ENCODE measurements at regions not wholly inside any gene's neighbourhood (a gene's known extent, or its start where the extent isn't known, plus 50 kb on each side); places are given as distances from the start of the nearest gene placed in this dataset.
A peak's percentile ranks its signal among the peaks of the same experiment; 100 is the strongest.

DNA sequence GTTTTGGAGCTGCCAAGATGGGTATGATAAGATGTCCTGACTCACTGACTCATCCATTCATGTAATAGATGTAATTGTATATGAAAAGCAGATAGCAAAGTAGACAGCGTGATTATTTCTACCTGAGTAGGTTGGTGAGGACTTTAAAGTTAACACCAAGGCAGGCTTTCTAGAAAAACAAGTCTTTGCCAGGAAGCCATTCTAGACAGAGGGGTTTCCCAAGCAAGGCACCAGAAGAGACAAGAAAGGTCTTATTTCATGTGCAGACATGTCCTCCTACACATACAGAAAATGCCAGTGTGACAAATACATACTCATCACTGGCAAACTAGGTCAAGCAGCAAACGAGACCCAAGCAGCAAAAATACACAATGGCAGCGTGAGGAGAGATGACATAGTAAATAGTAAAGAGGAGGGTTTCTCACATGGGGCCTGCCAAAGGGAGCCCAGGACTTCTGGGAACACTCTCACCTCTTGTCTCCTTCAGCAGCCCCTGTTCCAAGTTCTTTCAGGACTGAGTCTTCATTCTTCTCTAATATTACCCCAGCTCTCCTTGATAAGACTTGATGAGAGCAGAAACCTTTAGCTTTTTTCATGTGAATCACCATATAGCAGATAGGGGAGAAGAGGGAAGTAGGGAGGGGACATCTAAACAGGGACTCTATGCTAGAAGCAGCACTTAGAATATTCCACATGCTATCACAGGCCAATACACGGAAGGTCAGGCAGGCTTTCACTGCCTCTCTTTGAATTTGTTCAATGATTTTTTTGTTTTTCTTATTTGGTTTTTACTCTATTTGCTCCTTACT, 114.6 kb upstream of the ATP1B1 start:
- no peak for DNase-seq
- no peak for ATAC-seq
- Histone ChIP-seq H3K27ac (no peak overlapping the region), H3K27me3 (no peaks in the 10 kb centered on the region), H3K9me3 (peaks cover 0 to 3% (median 0%) of the 10 kb centered on the region in 4 donors), H3K4me3 (no peak overlapping the region), H3K4me1 (no peaks in the 10 kb centered on the region), H3K36me3 (no peaks in the 10 kb centered on the region)
- TF ChIP-seq, protein P1, sequence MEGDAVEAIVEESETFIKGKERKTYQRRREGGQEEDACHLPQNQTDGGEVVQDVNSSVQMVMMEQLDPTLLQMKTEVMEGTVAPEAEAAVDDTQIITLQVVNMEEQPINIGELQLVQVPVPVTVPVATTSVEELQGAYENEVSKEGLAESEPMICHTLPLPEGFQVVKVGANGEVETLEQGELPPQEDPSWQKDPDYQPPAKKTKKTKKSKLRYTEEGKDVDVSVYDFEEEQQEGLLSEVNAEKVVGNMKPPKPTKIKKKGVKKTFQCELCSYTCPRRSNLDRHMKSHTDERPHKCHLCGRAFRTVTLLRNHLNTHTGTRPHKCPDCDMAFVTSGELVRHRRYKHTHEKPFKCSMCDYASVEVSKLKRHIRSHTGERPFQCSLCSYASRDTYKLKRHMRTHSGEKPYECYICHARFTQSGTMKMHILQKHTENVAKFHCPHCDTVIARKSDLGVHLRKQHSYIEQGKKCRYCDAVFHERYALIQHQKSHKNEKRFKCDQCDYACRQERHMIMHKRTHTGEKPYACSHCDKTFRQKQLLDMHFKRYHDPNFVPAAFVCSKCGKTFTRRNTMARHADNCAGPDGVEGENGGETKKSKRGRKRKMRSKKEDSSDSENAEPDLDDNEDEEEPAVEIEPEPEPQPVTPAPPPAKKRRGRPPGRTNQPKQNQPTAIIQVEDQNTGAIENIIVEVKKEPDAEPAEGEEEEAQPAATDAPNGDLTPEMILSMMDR (IDR thresholded peaks at IDR 0.05): no peak
- TF ChIP-seq POLR2A (IDR thresholded peaks at IDR 0.05): no peak
- 65% methylated on average over 3 of the region's 4 CpGs for WGBS (ENCODE audit: insufficient coverage, low coverage, low lambda C conversion rate, missing lambda C conversion rate)
- intact Hi-C loops (cut with DNase I): no loop called here

DNA sequence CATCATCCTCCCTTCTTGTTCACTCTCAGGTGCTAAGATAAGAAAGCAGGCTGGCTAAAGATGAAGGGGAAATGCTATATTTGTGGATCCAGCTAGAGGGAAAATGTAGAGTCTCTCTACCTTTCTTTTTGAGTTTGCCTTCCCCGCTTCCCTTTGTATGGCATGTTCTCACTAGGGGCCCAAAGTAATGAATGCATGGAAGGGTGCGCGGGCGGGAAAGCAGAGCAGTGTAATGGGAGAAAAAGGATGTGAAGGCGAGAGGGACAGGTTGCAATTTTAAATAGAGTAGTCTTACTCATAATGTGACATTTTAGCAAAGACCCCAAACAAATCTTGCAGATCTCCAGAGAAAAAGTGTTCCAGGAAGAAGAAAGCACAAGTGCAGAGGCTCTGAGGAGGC, 105.1 kb upstream of the ATP1B1 start:
- no peak for TF ChIP-seq POLR2A (IDR thresholded peaks at IDR 0.05)
- TF ChIP-seq, protein P1 (IDR thresholded peaks at IDR 0.05): no peak
- Histone ChIP-seq H3K4me3 (no peak overlapping the region), H3K27me3 (no peaks in the 10 kb centered on the region), H3K9me3 (no peaks in the 10 kb centered on the region), H3K36me3 (no peaks in the 10 kb centered on the region), H3K4me1 (no peaks in the 10 kb centered on the region), H3K27ac (no peak overlapping the region)
- ATAC-seq (no peak), DNase-seq (no peak)
- 93% methylated on average over 5 of the region's 5 CpGs for WGBS (ENCODE audit: insufficient coverage, low coverage, low lambda C conversion rate, missing lambda C conversion rate)
- intact Hi-C loops (cut with DNase I): no loop called here

DNA sequence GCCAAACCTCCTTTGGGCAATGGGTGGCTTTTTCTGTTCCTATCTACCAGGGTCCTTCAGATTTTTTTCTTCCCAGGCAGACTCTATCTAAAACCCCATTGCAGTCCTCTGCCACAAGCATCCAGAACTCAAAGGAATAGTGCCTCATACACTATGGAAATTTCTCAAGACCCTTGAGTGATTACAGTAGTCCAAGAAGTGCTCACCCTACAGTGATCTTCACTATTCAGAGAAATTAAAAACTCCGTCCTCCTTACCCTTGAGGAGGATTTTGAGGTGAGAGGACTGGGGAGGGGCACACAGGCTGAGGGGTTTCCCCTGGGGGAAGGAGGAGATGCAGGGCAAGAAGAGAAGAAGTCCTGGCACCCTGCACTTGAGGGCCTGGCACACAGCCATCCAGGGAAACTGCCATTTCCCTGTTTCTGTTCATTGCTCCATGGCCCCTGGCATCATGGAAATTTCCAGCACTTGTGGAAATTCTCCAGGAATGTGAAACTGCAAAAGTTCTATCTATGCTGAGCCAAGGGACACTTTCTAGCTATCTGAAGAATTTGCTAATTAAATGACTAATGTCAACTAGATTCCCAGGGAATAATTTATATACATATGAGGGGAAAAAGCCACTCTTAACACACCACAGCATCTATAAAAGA, 102.5 kb upstream of the ATP1B1 start:
- no peak overlapping the region for H3K27ac ChIP-seq
- H3K4me3 ChIP-seq: no peak overlapping the region
- 100% methylated on average over 1 of the region's 1 CpG for WGBS (ENCODE audit: insufficient coverage, low coverage, low lambda C conversion rate, missing lambda C conversion rate)
- intact Hi-C loops (cut with DNase I): no loop called here
- H3K27me3 ChIP-seq: no peaks in the 10 kb centered on the region
- peak in 1 of 3 donors; percentile 50 for DNase-seq
- TF ChIP-seq POLR2A (IDR thresholded peaks at IDR 0.05): no peak
- TF ChIP-seq, protein P1 (IDR thresholded peaks at IDR 0.05): no peak
- H3K4me1 ChIP-seq: no peaks in the 10 kb centered on the region
- ATAC-seq: peak in 1 of 4 donors; percentile 23
- H3K9me3 ChIP-seq: no peaks in the 10 kb centered on the region
- no peaks in the 10 kb centered on the region for H3K36me3 ChIP-seq

DNA sequence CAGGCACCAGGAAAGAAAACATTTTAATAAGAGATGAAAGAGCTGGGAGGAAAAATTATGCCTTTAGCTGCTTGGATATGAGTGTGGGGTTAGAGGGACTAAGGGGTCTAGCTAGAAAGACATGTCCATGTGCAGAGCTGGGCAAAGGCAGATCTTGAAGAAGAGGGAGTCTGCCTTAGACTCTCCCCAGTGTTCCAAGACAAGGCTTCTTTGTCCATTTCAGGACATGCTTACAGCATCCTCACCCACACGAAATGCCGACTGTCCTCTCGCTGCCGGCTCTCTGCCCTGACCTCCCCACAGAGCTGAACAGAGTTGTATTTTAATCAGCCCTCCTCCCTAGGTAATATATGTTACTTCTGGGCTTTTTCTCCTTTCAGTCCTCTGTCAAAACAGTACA, 100.7 kb upstream of the ATP1B1 start:
- Histone ChIP-seq H3K4me3 (no peak overlapping the region), H3K36me3 (no peaks in the 10 kb centered on the region), H3K4me1 (no peaks in the 10 kb centered on the region), H3K27me3 (no peaks in the 10 kb centered on the region), H3K9me3 (no peaks in the 10 kb centered on the region), H3K27ac (no peak overlapping the region)
- no peak for DNase-seq
- TF ChIP-seq POLR2A (IDR thresholded peaks at IDR 0.05): no peak
- TF ChIP-seq, protein P1 (IDR thresholded peaks at IDR 0.05): no peak
- ATAC-seq: no peak
- 100% methylated on average over 1 of the region's 4 CpGs for WGBS (ENCODE audit: insufficient coverage, low coverage, low lambda C conversion rate, missing lambda C conversion rate)
- intact Hi-C loops (cut with DNase I): no loop called here

Data from right lobe of liver (tissue), 6 donors.